ENCODE measurements at regions not wholly inside any gene's neighbourhood (a gene's known extent, or its start where the extent isn't known, plus 50 kb on each side); places are given as distances from the start of the nearest gene placed in this dataset.

DNA sequence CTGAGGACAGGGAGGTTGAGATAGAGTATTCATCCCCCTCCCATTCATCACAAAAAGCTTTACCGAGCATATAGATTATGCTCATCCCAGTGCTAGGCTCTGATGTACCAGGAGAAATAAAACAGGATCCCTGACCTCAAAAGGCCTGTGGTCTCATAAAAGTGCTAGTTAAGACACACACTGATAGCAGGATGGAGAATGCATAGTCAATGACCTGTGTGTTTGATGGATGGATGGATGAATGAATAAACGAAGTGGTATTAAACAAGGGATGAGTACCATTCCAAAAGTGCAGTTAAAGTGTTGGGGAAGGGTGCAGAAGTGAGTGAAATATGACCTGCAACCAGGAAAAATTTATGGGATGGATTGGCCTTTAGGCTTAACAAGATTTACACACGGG, 133.9 kb upstream of the NUDT7 start:
- TF ChIP-seq TCF12 (IDR thresholded peaks at IDR 0.05; ENCODE audit: low read depth, low read length) (no peak), BACH1 (IDR thresholded peaks at IDR 0.05; ENCODE audit: low read length) (no peak), JUN (IDR thresholded peaks at IDR 0.05; ENCODE audit: low read depth, low read length) (no peak), PHF8 (conservative IDR thresholded peaks at IDR 0.05; ENCODE audit: low read depth, low read length) (no peak), EP300 (IDR thresholded peaks at IDR 0.05; ENCODE audit: borderline replicate concordance in 1 of 2, low read depth in 2 of 2, low read length in 2 of 2) (no peak), JUND (IDR thresholded peaks at IDR 0.05; ENCODE audit: low read length) (no peak), NRF1 (IDR thresholded peaks at IDR 0.05; ENCODE audit: low read depth, low read length) (no peak)
- TF ChIP-seq, protein P1, sequence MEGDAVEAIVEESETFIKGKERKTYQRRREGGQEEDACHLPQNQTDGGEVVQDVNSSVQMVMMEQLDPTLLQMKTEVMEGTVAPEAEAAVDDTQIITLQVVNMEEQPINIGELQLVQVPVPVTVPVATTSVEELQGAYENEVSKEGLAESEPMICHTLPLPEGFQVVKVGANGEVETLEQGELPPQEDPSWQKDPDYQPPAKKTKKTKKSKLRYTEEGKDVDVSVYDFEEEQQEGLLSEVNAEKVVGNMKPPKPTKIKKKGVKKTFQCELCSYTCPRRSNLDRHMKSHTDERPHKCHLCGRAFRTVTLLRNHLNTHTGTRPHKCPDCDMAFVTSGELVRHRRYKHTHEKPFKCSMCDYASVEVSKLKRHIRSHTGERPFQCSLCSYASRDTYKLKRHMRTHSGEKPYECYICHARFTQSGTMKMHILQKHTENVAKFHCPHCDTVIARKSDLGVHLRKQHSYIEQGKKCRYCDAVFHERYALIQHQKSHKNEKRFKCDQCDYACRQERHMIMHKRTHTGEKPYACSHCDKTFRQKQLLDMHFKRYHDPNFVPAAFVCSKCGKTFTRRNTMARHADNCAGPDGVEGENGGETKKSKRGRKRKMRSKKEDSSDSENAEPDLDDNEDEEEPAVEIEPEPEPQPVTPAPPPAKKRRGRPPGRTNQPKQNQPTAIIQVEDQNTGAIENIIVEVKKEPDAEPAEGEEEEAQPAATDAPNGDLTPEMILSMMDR (IDR thresholded peaks at IDR 0.05; ENCODE audit: control extremely low read depth in 1 of 3, insufficient read depth in 1 of 3, low read depth in 1 of 3, low read length in 3 of 3) = no peak
- TF ChIP-seq, protein P2, sequence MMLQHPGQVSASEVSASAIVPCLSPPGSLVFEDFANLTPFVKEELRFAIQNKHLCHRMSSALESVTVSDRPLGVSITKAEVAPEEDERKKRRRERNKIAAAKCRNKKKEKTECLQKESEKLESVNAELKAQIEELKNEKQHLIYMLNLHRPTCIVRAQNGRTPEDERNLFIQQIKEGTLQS (IDR thresholded peaks at IDR 0.05; ENCODE audit: insufficient read depth, low read depth, low read length) = no peak

Measured in H1 (cell line).